Stimulated activated CD4-positive, alpha-beta T cell treated with anti-CD3 and anti-CD28 coated beads, Interleukin-4, amount 100 ng/mL, for 24 hours (primary cell): ENCODE measurements at regions not wholly inside any gene's neighbourhood (a gene's known extent, or its start where the extent isn't known, plus 50 kb on each side); places are given as distances from the start of the nearest gene placed in this dataset.
A peak's percentile ranks its signal among the peaks of the same experiment; 100 is the strongest.

Source experiments
- DNase-seq: peaks from one replicate; pipeline ENCODE4 v3.0.0-alpha.2; 2020

- no peak for DNase-seq
These were observed 227.7 kb upstream of the CD96 start for GRCh38 chr3:111314181-111314873.

DNA sequence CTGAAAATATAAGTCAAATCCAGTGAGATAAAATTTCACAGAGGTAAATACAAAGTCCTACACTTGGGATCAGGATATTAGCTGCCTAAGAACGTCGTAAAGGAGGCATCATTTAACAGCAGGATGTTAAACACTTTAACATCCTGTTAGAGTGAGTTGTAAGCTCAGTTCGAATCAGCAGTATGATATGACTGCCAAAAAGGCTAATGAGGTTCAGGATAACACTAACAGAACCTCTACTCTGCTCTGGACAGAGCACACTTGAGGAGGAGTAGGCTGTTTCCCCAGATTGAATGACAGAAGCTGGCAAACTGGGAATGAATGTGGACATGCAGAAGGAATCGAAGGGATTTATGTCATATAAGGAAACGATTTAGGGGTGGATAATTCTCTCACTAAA, 227.1 kb upstream of the CD96 start:
- no peak for DNase-seq

- DNase-seq = no peak
These were observed 225.9 kb upstream of the CD96 start for GRCh38 chr3:111315930-111316587.

GRCh38 chr3:111318289-111318688, 223.7 kb upstream of the CD96 start:
- DNase-seq = no peak

DNA sequence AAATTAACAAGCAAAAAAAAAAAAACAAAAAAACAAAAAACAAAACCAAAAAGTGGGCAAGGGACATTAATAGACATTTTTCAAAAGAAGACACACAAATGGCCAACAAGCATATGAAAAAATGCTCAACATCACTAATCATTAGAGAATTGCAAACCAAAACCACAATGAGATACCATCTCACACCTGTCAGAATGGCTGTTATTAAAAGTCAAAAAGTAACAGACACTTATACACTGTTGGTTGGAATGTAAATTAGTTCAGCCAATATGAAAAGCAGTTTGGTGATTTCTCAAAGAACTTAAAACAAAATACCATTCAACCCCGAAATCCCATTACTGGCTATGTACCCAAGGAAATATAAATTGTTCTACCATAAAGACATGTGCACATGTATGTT, 222.4 kb upstream of the CD96 start:
- no peak for DNase-seq

DNA sequence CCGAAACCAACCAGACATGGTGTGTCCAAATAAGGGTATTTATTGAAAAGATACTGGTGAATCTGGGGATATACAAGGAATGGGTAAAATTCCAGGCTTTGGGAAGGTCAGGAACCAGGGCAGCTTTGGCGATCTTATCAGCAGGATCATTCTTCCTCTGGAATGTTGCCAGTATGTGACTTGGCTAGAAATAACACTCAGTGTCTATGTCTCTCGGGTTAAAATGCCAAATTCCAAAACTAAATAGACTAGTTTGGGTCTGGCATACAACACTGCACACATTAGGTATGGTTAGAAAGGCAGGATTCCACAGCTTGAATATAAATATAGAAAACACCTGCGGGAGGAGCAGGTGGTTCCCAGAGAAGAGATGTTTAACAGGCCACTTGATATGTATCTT, 220.2 kb upstream of the CD96 start:
- DNase-seq = no peak

DNA sequence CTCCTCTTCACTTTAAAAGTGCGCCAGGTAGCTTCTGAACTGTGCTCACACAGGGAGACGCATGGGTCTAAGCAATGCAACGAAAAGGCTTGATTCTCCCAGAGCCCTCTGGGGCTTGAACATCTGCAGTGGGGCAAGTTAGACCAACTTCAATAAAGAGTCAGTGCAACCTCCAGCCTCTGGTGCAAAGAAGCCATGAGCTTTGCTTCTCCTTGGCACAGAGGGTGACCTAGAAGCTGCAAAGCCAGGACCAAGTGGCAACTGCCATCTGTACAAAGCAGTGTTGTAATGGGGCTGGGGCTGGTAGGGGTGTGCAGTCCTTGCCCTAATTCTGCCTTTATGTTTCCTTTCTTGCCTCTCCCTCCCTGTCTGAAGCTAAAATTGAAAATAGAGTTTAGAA, 219.0 kb upstream of the CD96 start:
- DNase-seq = no peak

GRCh38 chr3:111324151-111324550, 217.8 kb upstream of the CD96 start:
- no peak for DNase-seq

DNA sequence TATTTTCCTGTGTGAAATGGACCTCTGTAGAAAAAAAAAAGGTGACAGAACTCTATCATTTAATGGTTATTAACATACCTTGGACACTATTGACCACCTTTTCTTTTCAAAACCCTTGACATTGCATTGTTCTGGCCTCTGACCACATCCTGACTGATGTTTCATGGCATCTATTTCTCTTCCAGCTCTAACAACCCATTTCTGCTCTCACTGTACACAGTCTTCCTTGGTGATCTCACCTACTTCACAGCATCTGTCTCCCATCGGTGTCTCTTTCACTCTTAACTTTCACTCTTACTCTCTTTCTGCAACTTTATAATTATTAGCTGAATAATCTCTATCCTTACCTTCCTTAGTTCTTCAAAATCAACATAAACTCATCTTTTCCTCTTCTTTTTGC, 217.4 kb upstream of the CD96 start:
- DNase-seq = no peak

DNA sequence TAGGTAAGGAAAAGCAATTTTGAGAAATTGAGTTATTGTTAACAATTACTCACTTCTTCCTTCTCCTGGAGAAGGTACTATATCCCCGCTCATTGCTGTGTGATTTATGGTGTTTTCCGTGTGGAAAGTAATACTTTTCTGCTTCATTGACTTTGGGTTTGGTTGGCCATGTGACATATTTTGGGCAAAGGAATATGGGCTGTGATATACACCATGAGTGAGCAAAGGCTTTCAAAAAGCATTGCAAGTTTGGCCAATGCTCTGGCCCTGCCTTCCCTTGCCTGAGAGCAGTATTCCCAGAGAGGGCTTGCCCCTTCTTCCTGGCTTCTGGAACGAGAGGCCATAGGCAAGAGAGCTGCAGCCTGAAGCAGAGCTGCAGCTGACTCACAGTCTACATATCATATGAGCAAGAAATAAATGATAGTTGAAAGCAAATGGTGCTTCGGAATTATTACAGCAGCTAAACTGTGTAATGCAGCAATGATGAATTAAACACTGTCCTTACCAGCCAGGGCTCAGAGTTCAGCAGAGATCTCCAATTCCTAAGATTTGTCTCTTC, 216.8 kb upstream of the CD96 start:
- no peak for DNase-seq

GRCh38 chr3:111326144-111326995, 215.6 kb upstream of the CD96 start:
- peak; percentile 15 for DNase-seq

DNA sequence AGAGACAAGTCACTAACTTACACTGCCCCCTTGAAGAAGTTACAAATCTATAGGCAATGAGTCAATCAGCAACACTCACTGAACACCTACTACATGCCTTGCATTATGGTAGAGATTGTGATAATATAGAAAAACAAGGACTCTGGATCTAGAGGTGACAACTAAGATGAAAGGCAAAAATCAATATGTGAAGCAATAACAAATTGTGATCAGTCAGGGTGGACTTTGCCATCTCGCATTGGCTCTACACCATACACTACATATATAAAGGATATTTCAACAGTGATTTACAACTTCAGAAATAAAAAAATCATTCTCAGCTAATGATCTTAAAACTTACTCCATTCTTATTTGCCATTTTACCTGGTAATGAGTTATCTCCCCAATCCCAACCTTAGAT, 210.7 kb upstream of the CD96 start:
- no peak for DNase-seq

- no peak for DNase-seq
These were observed 210.1 kb upstream of the CD96 start for GRCh38 chr3:111331912-111332311.

GRCh38 chr3:111332488-111333080, 209.4 kb upstream of the CD96 start:
- no peak for DNase-seq

DNA sequence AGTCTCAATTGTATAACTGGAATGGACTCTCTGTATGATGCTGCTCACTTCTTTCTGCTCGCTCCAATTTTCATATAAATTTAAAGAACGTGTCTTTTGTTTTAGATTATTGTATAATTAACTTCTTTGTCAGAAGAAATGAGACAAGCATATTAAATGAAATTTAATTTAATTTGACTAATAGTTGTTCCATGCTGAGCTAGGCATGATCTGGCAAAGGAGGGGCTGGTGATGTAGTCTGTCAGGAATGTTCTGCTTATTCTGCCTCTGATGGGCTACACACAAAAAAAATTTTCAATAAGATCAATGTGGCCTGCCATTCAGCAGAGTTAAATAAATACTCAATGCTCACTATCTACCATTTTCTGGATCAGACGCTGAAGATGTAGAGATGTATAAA, 208.4 kb upstream of the CD96 start:
- no peak for DNase-seq

- DNase-seq = no peak
These were observed 206.3 kb upstream of the CD96 start for GRCh38 chr3:111335512-111336303.

DNA sequence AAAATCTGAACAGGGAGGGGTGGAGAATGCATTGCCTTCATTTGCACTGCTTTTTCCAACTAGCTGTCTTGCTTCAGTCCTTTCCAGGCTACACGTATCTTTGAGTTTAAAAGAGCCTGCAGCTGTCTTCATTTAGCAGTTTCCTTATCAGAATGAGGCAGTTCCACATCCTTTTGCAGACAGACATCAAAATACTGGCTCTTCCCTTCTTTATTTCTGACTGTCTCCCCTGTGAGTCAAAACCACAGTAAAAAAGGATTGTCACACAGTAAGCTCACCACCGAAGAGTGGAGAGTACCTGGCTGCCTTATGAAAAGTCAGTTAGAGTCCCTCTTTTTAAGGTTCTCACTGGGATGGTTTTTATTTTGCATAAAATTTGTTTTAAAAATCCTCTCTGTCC, 205.5 kb upstream of the CD96 start:
- no peak for DNase-seq

DNA sequence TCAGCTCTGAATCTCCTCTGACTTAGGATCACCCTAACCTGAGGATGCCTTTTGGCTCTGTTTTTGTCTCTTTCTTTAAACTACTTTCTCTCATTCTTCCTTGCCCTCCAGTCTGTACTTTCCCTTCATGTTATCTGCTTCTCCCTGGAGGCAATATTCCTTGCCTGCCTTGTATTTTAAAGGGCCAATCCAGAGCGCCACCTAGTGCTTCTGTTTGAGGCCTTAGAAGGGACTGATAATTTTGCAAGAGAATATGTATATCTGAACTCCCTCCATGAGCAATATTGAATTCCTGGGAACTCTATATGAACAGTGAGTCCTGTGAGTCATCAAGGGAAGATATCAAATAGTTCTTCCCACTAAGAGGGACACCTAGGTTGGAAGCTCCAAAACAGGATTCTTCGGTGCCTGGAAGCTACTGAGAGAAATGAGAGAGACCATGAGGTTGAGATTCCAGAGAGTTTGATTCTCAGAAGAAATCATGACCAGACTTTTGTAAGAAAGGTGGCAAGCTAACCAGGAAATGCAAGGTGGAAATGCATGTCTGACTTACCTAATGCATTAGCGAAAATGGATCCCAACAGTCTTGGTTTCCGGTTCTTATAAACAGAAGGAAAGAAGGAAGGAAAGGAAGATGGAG, 203.8 kb upstream of the CD96 start:
- DNase-seq = peak; percentile 50

GRCh38 chr3:111339017-111339416, 203.0 kb upstream of the CD96 start:
- no peak for DNase-seq

DNA sequence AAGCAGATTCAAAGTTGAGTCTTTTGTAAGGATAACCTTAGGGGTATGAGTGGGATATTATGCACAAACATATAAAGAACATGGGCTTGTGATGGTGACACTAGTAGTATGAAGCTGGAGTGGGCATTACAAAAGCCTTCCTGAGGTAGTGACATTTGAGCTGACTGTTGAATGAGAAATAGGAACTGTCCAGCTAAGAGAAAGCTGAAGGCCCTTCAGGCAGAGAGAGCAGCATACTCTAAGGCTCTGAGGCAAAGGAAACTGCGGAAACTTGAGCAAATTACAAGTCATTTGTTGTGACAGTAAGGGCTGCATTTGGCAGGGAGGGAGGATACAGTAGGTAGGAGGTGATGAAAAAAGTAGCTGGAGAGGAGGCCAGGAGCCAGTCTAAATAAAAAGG, 190.7 kb upstream of the CD96 start:
- DNase-seq = no peak

DNA sequence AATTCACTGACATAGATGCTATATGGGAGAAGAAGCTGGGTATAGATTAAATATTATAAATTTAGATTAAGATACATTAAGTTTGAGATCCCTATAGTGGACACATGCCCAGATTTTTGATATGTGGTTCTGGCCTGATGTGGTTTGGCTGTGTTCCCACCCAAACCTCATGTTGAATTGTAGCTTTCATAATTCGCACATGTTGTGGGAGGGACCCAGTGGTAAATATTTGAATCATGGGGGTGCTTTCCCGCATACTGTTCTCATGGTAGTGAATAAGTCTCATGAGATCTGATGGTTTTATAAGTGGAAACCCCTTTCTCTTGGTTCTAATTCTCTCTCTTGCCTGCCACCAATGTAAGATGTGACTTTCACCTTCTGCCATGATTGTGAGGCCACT, 189.4 kb upstream of the CD96 start:
- DNase-seq = no peak
